Islet of Langerhans (tissue), 1 donor: ENCODE measurements at regions not wholly inside any gene's neighbourhood (a gene's known extent, or its start where the extent isn't known, plus 50 kb on each side); places are given as distances from the start of the nearest gene placed in this dataset.
A peak's percentile ranks its signal among the peaks of the same experiment; 100 is the strongest.
"Not testable (repeated sequence)": the region's sequence is repeated elsewhere in the genome, so short reads cannot be mapped to it uniquely, and the experiment has no call there.

Source experiments
- FAIRE-seq: peaks from one replicate; lab custom pipeline; 2011; peaks lifted over from hg19 to GRCh38; lab: Jason Lieb, UNC

DNA sequence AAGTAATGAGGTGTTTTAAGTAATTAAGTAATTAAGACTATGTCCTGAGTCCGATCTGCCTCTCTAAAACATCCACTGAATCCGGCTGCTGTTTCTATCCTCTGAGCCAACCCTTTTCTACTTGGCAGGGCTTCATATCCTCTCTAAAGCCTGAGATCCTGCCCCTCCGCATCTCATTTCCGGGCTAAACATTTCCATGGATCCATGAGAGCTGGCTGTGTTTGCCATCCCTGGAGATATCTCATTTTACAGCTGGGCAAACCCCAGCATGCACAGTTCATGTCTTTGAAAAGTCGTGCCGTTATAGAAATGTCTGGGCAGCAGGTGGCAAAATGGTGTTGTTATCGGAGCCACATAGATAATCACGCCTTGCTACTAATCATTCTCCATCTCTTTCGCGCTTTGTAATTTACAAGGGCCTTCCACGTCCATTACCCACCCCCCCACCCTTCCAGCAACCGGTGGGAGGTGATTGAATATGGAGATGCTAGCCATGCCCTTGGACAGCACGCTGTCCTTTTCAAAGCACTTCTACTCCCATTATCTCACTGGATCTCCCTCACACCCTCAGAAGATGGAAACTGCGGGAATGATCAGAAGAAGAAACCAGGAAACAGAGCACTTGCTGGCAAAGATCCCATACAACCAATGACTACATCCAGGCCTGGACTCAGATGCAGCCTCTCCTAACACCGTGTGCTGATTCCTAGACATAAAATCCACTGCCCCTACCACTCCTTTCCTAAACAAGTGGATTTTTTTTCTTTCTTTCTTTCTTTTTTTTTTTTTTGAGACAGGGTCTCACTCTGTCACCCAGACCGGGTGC, 1189.2 kb downstream of the TYW1 start:
- FAIRE-seq, result peak; percentile 41

DNA sequence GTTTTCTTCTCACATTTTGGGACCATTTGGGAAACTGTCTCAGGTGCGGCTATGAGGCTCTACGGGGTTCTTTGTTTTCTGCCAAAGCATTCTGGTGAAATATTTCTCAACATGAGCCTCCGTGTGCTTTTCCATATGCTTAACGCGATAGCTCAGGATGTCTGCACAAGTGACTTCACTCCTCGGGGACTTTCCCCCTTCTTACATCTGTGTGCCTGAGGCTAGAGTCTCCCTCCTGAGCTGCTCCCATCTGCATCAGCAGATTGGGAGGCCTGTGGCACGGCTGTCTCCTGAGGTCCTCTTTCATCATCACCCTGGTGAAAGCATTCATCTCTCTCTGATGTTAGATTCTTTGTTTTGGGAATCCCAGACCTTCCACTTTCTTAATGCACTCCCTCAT, 1190.9 kb downstream of the TYW1 start:
- no peak for FAIRE-seq

DNA sequence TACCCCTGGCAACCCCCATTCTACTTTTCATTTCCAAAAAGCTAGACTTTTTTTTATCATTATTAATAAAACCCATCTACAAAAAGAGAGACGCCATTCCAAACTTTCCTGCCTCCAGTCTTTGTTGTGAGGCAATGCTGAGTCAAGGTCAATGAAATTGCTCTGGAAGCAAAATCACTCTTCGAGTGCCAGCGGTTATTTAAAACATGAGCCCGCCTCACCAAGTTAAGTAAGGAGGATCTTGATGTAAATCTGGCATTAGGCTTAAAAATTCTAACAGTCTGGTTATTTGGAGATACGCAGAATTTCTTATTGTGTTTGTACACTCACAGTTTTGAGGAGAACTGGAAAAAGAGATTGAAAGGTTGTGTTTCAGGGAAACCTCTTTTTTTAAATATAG, 1196.3 kb downstream of the TYW1 start:
- no peak for FAIRE-seq

DNA sequence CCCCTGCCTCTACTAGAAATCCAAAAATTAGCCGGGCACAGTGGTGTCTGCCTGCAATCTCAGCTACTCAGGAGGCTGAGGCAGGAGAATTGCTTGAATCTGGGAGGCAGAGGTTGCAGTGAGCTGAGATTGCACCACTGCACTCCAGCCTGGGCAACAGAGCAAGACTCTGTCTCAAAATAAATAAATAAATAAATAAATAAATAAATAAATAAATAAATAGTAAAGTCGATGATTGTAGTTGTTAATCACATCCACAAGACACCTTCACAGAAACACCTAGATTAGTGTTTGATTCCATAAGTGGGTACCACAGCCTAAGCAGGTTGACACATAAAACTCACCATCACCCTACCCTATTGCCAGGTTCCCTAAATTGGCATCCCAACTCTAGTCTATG, 1199.0 kb downstream of the TYW1 start:
- FAIRE-seq, result not testable (repeated sequence)

DNA sequence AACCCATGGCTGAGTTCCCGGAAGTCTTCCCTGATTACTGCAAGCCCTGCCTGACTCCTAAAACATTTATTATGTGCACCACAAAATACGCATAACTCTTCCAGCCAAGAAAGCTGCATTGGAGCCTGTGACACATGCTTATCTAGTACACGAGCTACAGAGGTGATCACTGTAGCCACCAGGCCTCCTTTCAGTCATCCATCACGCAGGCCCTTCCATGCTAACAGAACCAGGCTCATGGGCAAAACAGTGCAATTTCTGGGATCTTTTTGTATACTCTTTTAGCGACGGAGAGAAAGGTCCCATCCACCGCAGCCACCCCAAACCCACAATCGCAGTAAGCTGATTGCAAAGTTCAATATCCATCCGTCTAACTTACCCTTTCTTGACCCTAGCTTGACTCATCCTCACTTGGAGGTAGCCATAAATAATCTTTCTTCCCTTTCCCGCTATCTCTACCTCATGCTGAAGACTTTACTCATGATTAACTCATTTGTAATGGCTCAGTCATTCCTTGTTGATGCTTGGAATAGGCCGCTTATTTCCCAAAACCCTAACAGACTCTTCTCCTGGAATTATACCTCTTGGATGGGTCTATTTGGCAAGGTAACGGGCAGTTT, 1203.5 kb downstream of the TYW1 start:
- FAIRE-seq, result no peak

DNA sequence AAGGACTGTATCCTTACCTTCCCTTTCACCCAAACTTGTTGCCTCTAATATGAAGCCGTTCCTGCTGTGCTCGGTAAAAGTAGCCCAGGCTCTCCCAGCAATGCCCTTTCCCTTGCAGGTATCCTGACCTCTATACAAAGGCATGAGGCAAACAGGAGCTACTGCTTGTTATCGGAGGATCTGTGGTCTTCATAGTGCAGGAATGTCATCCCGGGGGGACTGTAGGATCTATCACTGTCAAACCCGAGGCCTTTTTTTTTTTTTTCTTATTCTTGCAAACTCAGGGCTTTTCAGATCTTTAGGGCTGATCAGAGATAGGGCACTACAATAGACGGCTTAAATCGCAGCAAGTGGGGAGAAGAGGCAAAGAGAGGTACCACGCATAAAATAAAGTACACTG, 1206.6 kb downstream of the TYW1 start:
- FAIRE-seq, result no peak

DNA sequence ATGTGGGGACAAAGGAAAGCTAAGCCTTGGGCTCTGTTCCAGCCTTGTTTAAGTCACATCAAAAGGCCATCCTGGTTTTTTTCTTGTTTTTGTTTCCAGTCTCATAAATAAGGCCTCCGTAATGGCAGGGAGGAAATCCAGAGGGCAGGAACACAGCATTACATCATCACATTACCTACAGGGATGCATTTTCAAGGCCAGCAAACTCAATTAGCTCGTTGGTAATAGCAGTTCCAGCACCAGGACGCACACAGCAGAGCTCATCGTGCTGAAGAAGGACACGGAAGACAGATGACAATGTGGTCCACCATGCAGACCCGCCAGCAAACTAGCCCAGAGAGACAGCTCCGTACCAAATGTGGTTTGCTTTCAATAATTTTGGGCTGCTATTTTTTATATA, 1209.2 kb downstream of the TYW1 start:
- no peak for FAIRE-seq

DNA sequence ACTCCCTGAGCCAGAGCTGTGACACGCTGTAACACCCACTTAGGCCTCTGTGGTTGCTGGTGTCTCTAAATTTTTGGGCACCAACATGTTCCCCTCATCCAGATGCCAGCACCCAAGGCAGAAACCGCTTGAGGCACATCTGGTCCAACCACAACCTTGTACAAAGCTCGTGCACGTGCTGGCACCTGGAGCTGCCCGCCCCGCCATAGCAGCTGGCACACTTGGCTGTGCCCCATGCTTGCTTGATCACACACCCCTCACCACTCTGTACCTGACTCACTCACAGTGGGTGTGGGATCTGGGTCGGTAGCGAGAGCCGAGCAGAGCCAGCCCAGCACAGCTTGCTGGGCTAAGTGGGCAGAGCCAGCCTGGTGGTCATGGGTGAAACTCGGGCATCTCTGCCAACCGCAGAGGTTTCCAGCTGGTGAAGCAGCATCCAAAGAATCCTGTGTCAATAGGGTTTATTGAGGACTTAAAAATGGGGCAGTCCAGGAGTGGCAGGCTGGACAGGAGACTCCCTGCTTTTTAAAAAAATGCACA, 1210.4 kb downstream of the TYW1 start:
- no peak for FAIRE-seq

DNA sequence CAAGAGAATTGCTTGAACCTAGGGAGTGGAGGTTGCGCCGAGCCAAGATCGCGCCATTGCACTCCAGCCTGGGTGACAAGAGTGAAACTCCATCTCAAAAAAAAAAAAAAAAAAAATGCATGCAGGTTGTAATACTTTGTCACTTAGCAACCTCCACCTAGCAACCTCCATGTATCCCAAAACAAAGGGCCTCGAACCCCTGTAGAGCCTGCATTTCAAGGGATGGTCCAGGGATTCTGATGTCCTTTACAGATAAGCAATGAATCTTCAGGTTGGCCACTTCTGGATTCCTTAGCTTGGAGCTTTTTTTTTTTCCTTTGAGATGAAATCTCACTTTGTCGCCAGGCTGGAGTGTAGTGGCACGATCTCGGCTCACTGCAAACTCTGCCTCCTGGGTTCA, 1211.0 kb downstream of the TYW1 start:
- no peak for FAIRE-seq

DNA sequence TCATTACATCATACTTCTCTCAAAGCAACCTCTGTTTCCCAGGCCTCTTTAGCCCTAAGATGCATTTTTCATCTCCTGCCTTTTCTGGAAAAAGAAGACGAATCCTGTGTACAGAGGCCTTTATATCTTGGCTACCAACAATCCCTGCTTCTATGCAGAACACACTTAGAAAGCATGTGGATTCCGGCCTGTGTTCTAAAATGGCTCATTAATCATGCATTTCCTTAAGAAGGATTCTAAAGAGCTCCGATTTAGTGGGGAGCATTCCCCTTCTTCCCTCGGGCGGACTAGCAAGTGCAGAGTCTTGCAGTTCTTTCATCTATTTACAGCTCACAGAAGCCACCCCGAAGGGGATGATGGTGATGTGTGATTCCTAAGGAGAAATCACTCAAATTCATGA, 1212.9 kb downstream of the TYW1 start:
- FAIRE-seq, result no peak

DNA sequence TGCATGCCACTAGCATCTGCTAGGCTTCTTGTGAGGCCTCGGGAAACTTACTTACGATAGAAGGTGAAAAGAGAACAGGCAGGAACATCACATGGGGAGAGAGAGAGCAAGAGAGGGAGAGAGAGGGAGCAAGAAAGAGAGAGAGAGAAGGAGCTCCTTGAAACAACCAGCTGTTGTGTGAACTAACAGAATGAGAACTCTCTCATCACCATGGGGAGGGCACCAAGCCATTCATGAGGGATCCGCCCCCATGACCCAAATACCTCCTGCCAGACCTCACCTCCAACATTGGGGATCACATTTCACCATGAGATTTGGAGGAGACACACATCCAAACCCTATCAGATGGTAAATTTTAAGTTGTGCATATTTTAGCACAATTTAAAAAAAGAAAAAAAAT, 1217.2 kb downstream of the TYW1 start:
- FAIRE-seq, result no peak

DNA sequence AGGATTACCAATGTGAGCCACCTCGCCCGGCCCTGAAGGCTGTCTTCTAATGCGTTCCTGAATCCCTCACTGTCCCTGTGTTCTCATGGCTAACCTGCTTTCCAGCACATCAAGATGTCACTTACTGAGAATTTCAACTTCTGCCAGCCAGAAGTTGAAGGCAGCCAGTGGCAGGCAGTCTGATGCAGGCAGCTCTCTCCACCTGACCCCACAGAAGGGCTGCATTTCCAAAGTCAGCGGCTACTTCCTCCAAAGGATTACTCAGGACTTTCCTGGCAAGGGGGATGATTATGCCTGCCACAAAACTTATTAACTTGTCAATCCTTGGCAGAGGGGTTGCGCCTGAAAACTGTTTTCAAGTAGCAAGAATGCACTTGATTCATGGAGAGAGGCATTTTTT, 1219.4 kb downstream of the TYW1 start:
- no peak for FAIRE-seq

DNA sequence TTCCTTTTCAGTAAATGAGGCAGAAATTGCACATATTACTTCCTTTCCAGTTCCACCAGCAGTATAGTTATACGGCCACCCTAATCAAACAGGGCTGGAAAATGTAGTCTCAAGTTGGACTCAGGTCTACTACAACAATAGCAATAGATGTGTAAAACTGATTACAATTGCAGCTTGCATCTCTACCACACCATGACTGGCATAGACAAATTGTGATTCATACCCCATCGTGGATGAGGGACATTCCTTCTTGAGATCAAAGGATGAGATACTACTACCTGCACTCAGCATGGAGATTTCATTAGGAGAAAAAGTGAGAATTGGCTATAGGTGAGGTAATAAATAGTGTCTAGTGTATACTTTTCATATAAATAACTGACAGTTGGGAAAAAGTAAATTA, 1220.8 kb downstream of the TYW1 start:
- no peak for FAIRE-seq

DNA sequence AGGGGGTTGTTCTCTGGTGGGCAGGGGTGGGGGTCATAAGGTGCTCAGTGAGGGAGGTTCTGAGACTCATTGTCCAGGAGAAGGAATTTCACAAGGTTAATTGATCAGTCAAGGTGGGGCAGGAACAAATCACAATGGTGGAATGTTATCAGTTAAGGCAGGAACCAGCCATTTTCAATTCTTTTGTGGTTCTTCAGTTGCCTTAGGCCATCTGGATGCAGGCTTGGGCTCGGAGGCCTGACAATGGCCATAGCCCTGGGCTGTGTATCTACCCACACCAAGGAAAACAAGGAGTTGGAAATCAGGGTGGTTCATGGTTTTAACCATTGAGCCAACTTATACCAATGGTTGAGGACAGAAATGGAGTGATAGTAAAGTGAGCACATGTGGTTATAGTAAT, 1221.8 kb downstream of the TYW1 start:
- no peak for FAIRE-seq

DNA sequence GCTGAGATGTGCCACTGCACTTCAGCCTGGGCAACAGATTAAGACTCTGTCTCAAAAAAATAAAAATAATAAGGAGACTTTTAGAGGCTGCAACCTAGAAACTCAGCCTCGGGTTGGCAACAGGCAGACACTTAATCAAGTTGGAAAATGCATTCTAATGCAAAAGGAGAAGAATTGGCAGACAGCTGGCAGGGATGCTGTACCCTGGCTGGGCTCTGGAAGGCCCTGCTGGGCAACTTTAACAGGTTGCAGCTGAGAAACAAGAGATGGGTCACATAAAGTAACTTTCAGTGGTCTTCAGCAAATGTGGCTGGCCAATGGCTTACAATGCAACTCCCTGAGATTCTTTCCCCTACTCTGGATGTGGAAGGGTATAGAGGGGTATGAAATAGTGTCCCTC, 1225.7 kb downstream of the TYW1 start:
- no peak for FAIRE-seq

DNA sequence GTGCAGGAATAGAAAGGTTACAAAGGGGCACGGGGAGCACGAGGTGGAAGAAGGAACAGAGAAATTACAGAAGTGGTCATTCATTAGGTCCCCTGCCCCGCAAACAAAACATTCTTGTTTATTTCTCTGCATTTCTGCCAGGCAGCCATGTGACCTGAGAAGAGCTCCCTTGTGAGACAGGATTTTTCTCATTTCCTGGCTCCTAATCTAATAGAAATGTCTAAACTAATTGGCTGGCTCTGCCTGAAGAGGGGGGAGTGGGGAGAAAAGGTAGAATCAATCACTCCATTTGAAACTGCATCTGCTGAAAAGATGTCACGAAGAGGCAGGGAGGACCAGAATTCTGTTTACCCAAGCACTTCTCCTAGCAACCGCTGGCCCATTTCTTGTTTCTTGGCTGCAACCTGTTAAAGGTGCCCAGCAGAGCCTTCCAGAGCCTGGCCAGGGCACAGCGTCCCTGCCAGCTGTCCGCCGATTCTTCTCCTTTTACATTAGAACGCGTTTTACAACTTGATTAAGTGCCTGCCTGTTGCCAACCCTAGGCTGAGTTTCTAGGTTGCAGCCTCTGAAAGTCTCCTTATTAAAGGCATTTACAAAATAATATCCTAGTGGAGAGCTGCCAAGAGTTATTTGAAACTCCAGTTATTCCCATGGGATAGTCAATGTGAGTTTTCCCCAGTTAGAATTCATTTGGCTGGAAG, 1227.6 kb downstream of the TYW1 start:
- peak; percentile 96 for FAIRE-seq

DNA sequence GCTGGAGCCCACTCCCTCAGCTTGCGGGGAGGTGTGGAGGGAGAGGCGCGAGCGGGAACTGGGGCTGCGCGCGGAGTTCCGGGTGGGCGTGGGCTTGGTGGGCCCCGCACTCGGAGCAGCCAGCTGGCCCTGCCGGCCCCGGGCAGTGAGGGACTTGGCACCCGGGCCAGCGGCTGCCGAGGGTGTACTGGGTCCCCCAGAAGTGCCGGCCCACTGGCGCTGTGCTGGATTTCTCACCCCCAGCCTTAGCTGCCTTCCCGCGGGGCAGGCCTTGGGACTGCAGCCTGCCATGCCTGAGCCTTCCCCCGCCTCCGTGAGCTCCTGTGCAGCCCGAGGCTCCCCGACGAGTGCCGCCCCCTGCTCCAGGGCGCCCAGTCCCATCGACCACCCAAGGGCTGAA, 1234.4 kb downstream of the TYW1 start:
- not testable (repeated sequence) for FAIRE-seq

DNA sequence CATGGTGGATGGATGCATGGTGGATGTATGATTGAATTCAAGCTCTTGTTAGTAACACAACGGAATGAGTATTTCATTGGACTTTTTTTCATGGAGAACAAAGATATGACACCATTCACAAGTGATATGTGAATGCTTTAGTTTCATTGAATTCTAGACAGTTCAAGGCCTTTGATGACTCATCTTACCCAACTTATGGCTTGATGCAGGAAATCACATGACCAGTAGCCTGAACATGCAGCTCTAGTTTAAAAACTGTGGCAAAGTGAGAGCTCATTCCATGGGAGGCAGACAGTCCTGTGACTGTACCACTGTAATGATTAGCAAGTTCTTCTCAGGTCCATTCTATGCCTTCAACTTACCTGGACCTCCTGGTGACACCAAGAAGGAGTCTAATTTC, 1239.3 kb downstream of the TYW1 start:
- FAIRE-seq, result no peak

DNA sequence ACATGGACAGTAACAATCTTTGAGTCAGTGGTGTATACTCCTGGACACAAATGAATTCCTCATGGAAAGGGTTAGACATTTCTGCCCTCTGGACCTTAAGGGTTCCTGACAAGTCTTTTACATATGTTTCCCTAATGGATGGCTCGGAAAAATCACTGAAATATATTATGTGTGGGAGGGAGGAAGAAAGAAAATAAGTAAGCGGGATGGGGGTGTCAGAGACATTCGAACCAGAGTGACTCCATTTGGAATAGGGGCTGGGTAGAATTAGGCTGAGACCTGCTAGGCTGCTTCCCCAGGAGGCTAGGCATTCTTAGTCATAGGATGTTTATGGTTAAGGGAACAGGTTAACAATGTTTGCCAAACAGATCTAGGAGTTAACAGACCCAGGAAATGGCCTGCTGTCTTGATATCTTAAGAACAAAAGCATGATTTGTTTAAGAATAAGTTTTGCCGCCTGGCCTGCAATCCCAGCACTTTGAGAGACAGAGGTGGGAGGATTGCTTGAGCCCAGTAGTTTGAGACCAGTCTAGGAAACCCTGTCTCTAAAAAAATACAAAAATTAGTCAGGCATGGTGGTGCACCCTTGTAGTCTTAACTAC, 1241.7 kb downstream of the TYW1 start:
- FAIRE-seq, result no peak

DNA sequence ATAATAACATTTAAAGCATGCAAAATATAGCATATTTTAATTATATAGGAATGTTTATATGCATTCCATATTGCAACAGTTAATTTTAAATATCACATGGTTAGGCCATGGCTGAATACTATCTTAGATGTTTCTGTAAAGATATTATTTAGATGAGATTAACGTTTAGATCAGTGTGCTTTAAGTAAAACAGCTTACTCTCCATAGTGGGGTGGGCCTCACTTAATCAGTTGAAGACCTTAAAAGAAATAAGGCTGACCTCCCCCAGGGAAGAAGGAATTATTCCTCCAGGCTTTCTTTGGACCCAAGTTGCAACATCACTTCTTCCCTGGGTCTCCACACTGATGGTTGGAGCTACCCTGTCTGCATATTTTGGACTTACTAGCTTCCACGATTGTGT, 1246.5 kb downstream of the TYW1 start:
- FAIRE-seq, result no peak

DNA sequence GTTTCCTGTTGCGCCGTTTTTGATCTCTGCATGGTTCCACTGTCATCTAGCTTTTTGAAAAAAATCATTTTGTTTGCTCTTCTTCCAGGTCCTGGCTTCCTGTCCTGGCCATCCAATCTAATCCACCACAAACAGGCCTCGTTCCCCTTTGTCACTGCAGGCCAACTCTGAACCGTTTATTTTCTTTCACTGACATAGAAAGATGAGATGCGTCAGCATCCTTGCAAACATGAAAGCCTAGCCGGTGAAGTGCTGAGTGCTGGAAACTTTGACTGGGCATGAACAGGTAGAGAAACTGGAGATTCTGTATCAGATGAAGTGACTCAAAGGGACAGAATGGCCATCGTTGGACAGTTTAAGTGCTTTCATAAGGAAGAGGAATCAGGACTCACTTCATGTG, 1247.8 kb downstream of the TYW1 start:
- FAIRE-seq, result no peak

DNA sequence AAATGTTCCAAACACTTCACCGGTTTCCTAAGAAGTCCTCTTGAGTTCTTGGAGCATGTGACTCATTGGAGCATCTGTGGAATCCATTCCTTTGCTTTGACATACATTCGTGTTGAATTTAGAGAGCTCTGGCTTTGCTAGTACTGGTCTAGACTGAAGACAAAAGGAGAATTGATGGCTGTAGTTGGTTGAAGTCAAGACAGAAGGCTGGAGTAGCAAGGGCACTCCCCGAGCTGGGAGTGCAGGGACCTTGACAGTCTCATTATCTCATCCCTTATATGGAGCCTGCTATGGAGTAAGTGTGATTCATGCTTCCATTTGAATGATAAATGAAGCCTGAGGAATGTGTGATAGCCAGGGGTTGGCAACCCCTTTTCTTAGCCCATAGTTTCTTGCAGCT, 1249.1 kb downstream of the TYW1 start:
- no peak for FAIRE-seq

DNA sequence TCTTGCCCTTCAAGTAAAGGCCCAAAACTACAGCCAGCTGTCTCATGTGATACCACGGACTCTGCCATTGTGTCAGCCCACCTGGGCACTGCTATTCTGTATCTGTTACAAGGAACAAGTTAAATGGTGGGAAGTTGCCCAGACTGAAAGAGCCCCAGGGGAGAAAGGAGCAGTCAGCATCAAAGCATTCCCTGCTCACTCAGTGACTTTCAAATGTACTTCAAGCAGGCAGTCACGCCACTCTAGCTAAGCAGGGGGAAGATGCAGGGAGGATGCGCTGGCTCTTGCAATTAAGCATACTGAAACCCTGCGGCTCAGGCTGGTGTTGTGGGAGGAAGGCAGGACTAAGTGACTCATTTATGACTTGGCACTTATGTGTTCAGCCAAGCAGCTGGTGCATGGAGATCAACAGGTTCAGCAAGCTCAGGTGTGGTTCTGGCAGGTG, 1249.6 kb downstream of the TYW1 start:
- no peak for FAIRE-seq
